ENCODE measurements at regions not wholly inside any gene's neighbourhood (a gene's known extent, or its start where the extent isn't known, plus 50 kb on each side); places are given as distances from the start of the nearest gene placed in this dataset.

GRCh38 chr6:159487636-159488035, 205.4 kb downstream of the SOD2 start:
- no CpG with 5 or more reads among the region's 2 CpGs for WGBS (ENCODE audit: insufficient coverage)
- Mint-ChIP-seq H3K4me1 (no peaks in the 10 kb centered on the region), H3K4me3 (no peak overlapping the region), H3K9me3 (ENCODE audit: insufficient read depth) (no peaks in the 10 kb centered on the region), H3K27ac (no peak overlapping the region), H3K27me3 (peaks cover 8% of the 10 kb centered on the region)
- H2AFZ ChIP-seq (ENCODE audit: insufficient read depth, low read depth, low read length, poor library complexity, severe bottlenecking), result no peak overlapping the region
- H3K9me3 ChIP-seq (ENCODE audit: control extremely low read depth in 1 of 3, control insufficient read depth in 2 of 3, insufficient read depth in 1 of 3, low read length in 2 of 3), result peaks cover 0 to 5% (median 0%) of the 10 kb centered on the region in 3 donors
- H3K4me2 ChIP-seq (replicated peaks; ENCODE audit: low read depth, low read length, poor library complexity, severe bottlenecking), result no peak overlapping the region
- H3K4me3 ChIP-seq (ENCODE audit: control extremely low read depth in 1 of 5, extremely low read depth in 1 of 5, insufficient read depth in 1 of 5, low read depth in 2 of 5, low read length in 4 of 5), result no peak overlapping the region
- ATAC-seq (ENCODE audit: low read depth) (no peak), DNase-seq (no peak)
- H3K4me1 ChIP-seq (ENCODE audit: control insufficient read depth in 2 of 2, insufficient read depth in 2 of 2, low read length in 2 of 2), result peaks cover 0 to 10% of the 10 kb centered on the region in 2 donors
- no peaks in the 10 kb centered on the region for H3K79me2 ChIP-seq (ENCODE audit: control insufficient read depth, insufficient read depth, low read length)
- no peaks in the 10 kb centered on the region for H4K20me1 ChIP-seq (ENCODE audit: control insufficient read depth, insufficient read depth, low read length, poor library complexity, severe bottlenecking)
- H3K36me3 ChIP-seq (replicated peaks in 1 of 2; ENCODE audit: control extremely low read depth in 1 of 2, control insufficient read depth in 1 of 2, extremely low read depth in 1 of 2, insufficient read depth in 2 of 2, low read length in 1 of 2), result no peaks in the 10 kb centered on the region
- TF ChIP-seq EZH2 (IDR thresholded peaks at IDR 0.05; ENCODE audit: borderline replicate concordance, insufficient read depth, low read depth, low read length, poor library complexity, severe bottlenecking), result no peak
- TF ChIP-seq CTCF (IDR thresholded peaks at IDR 0.05), result no peak
- intact Hi-C loops (cut with micrococcal nuclease), result no loop called here
- H3K27me3 ChIP-seq (replicated peaks in 1 of 4; ENCODE audit: control extremely low read depth in 1 of 4, control insufficient read depth in 3 of 4, insufficient read depth in 4 of 4, low read length in 3 of 4), result peaks cover 0 to 3% (median 0%) of the 10 kb centered on the region in 4 experiments
- ChIA-PET POLR2A (no interaction called here), CTCF (no interaction called here)
- H3K9ac ChIP-seq (ENCODE audit: low read length), result no peak overlapping the region
- no peak overlapping the region for H3K27ac ChIP-seq (ENCODE audit: low read length in 2 of 2)

DNA sequence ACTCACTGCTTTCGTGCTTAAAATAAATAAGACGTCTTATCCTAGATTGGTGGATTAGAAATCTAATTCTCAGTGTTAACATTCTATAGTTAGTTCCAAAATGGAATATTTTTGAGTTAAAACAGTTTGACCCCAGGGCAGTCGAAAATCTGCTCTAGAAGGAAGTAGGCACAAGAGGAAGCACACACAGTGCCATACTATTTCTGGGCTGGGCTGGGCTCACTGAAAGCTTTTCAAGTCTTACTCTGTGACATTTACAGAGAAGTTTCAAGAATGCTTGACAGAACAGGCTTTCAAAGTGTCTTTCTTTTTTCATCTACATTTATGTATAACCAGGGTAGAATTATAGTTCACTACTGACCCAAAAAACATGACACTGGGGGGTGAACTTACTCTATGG, 209.8 kb downstream of the SOD2 start:
- no peak for DNase-seq
- POLR2A ChIA-PET, result no interaction called here
- ATAC-seq (ENCODE audit: low read depth), result no peak

More for the DNA sequence above, 209.8 kb downstream of the SOD2 start:
- H3K4me3 ChIP-seq (ENCODE audit: control extremely low read depth in 1 of 5, extremely low read depth in 1 of 5, insufficient read depth in 1 of 5, low read depth in 2 of 5, low read length in 4 of 5), result no peak overlapping the region
- CTCF ChIA-PET, result no interaction called here
- H3K4me2 ChIP-seq (replicated peaks; ENCODE audit: low read depth, low read length, poor library complexity, severe bottlenecking), result no peak overlapping the region
- TF ChIP-seq CTCF (IDR thresholded peaks at IDR 0.05) (no peak), EZH2 (IDR thresholded peaks at IDR 0.05; ENCODE audit: borderline replicate concordance, insufficient read depth, low read depth, low read length, poor library complexity, severe bottlenecking) (no peak)
- H4K20me1 ChIP-seq (ENCODE audit: control insufficient read depth, insufficient read depth, low read length, poor library complexity, severe bottlenecking), result no peaks in the 10 kb centered on the region
- Mint-ChIP-seq H3K27me3 (peaks cover 14% of the 10 kb centered on the region), H3K4me3 (no peak overlapping the region), H3K27ac (no peak overlapping the region), H3K4me1 (no peaks in the 10 kb centered on the region), H3K9me3 (ENCODE audit: insufficient read depth) (no peaks in the 10 kb centered on the region)
- H2AFZ ChIP-seq (ENCODE audit: insufficient read depth, low read depth, low read length, poor library complexity, severe bottlenecking), result peak overlapping the region; percentile 4
- H3K27ac ChIP-seq (ENCODE audit: low read length in 2 of 2), result no peak overlapping the region
- intact Hi-C loops (cut with micrococcal nuclease), result no loop called here
- H3K36me3 ChIP-seq (replicated peaks in 1 of 2; ENCODE audit: control extremely low read depth in 1 of 2, control insufficient read depth in 1 of 2, extremely low read depth in 1 of 2, insufficient read depth in 2 of 2, low read length in 1 of 2), result no peaks in the 10 kb centered on the region
- H3K9me3 ChIP-seq (ENCODE audit: control extremely low read depth in 1 of 3, control insufficient read depth in 2 of 3, insufficient read depth in 1 of 3, low read length in 2 of 3), result no peaks in the 10 kb centered on the region
- WGBS (ENCODE audit: insufficient coverage), result 22% methylated on average over 1 of the region's 3 CpGs
- H3K9ac ChIP-seq (ENCODE audit: low read length), result no peak overlapping the region
- peaks cover 0 to 3% (median 0%) of the 10 kb centered on the region in 4 experiments for H3K27me3 ChIP-seq (replicated peaks in 1 of 4; ENCODE audit: control extremely low read depth in 1 of 4, control insufficient read depth in 3 of 4, insufficient read depth in 4 of 4, low read length in 3 of 4)
- peaks cover 0 to 10% of the 10 kb centered on the region in 2 donors for H3K4me1 ChIP-seq (ENCODE audit: control insufficient read depth in 2 of 2, insufficient read depth in 2 of 2, low read length in 2 of 2)
- no peaks in the 10 kb centered on the region for H3K79me2 ChIP-seq (ENCODE audit: control insufficient read depth, insufficient read depth, low read length)

All from B cell (primary cell).